ENCODE measurements at regions not wholly inside any gene's neighbourhood (a gene's known extent, or its start where the extent isn't known, plus 50 kb on each side); places are given as distances from the start of the nearest gene placed in this dataset.

DNA sequence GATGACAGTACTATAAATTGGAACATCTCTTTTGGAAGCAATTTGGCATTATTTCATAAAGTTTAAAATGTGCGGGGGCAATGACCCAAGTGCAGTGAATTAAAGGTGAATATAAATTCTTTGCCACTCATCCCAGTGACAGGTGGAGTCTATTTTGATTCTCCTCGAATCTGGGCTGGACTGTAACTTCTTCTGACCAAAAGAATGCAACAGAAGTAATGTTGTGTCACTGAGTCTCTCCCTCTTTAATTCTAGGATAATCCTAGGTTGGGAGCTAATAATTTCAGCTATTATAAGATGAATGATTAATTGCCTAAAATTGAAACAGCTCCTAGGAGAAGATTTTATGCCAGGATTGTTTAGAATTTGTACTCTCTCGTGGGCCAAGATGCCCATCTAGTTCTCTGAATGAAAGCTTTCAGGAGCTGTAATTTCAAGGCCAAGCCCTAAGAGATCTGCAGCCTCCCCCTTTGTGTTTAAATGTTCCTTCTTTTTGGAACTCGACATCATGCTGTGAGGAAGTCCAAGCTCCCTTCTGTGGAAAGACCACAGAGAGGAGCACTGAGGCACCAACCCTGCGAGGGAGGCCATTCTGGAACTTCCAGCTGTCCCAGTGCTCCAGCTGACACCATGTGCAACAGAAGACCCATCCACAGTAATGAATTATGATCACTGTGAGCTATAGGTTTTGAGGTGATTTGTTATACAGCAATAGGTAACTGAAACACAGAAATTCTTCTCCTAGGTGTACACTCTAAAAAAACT, 208.1 kb downstream of the COPRS start:
- TF ChIP-seq, protein P1, sequence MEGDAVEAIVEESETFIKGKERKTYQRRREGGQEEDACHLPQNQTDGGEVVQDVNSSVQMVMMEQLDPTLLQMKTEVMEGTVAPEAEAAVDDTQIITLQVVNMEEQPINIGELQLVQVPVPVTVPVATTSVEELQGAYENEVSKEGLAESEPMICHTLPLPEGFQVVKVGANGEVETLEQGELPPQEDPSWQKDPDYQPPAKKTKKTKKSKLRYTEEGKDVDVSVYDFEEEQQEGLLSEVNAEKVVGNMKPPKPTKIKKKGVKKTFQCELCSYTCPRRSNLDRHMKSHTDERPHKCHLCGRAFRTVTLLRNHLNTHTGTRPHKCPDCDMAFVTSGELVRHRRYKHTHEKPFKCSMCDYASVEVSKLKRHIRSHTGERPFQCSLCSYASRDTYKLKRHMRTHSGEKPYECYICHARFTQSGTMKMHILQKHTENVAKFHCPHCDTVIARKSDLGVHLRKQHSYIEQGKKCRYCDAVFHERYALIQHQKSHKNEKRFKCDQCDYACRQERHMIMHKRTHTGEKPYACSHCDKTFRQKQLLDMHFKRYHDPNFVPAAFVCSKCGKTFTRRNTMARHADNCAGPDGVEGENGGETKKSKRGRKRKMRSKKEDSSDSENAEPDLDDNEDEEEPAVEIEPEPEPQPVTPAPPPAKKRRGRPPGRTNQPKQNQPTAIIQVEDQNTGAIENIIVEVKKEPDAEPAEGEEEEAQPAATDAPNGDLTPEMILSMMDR (IDR thresholded peaks at IDR 0.05), result no peak
- no peaks in the 10 kb centered on the region for H3K36me3 ChIP-seq
- no peaks in the 10 kb centered on the region for H3K27me3 ChIP-seq
- DNase-seq, result no peak
- no peak overlapping the region for H3K4me3 ChIP-seq
- H3K4me1 ChIP-seq, result no peaks in the 10 kb centered on the region
- no peak overlapping the region for H3K27ac ChIP-seq
- peaks cover 0 to 9% (median 2%) of the 10 kb centered on the region in 4 donors for H3K9me3 ChIP-seq
- 62 to 74% (median 70%) methylated on average over 5 of the region's 5 CpGs for WGBS, 5 donors
- intact Hi-C loops (cut with DNase I; ENCODE audit: low total_unique reads), result no loop called here

DNA sequence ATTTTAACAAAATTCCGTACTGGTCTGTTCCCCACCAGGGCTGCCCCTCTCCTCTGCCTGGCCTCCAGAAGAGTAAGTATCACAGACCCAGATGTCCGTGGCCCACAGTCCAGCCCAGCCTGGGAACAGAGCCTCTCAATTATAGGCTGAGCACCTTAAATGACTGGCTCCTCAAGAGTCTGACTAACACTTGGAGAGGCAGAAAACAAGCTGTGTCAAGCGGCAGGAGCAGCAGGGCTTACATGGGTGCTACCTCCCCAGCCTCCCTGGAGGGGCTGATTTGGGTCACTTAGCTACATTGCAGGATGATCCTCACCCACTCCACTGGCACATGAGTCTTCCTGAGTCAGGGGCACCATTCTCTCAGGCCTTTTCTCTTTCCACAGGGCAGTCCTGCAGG, 209.7 kb downstream of the COPRS start:
- 80 to 92% (median 86%) methylated on average over 3 of the region's 3 CpGs for WGBS, 5 donors
- intact Hi-C loops (cut with DNase I; ENCODE audit: low total_unique reads), result no loop called here

DNA sequence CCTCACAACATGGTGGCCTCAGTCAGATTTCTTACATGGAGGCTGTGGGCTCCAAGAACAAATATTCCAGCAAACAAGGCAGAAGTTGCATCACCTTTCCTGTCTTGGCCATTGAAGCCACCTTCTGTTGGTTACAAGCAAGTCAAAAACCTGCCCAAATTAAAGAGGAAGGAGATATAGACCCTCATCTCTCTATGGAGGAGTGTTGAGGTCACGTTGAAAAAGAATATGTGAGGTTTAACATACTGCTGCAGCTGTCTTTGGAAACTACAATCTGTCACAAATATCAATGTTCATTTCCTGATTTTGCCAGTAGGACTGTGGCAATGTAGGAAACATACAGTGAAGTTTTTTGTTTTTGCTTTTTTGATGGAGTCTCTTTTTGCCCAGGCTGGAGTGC, 211.4 kb downstream of the COPRS start:
- TF ChIP-seq, protein P1 (IDR thresholded peaks at IDR 0.05), result no peak
- no peak for TF ChIP-seq POLR2A (IDR thresholded peaks at IDR 0.05)
- TF ChIP-seq EP300 (IDR thresholded peaks at IDR 0.05), result no peak
- no peak for TF ChIP-seq POLR2AphosphoS5 (IDR thresholded peaks at IDR 0.05)
- DNase-seq, result no peak
- Histone ChIP-seq H3K4me3 (no peak overlapping the region), H3K27ac (no peak overlapping the region), H3K36me3 (no peaks in the 10 kb centered on the region), H3K4me1 (no peaks in the 10 kb centered on the region), H3K27me3 (no peaks in the 10 kb centered on the region), H3K9me3 (peaks cover 0 to 17% (median 9%) of the 10 kb centered on the region in 4 donors)
- intact Hi-C loops (cut with DNase I; ENCODE audit: low total_unique reads), result no loop called here
- 57 to 67% (median 58%) methylated on average over 1 of the region's 1 CpG for WGBS, 5 donors

More for the DNA sequence above, 209.7 kb downstream of the COPRS start:
- no peaks in the 10 kb centered on the region for H3K36me3 ChIP-seq
- H3K9me3 ChIP-seq, result peaks cover 0 to 17% (median 9%) of the 10 kb centered on the region in 4 donors
- H3K4me3 ChIP-seq, result no peak overlapping the region
- TF ChIP-seq, protein P1 (IDR thresholded peaks at IDR 0.05), result no peak
- TF ChIP-seq POLR2AphosphoS5 (IDR thresholded peaks at IDR 0.05) (no peak), EP300 (IDR thresholded peaks at IDR 0.05) (no peak), POLR2A (IDR thresholded peaks at IDR 0.05) (no peak)
- no peak for DNase-seq
- no peaks in the 10 kb centered on the region for H3K27me3 ChIP-seq
- no peaks in the 10 kb centered on the region for H3K4me1 ChIP-seq
- no peak overlapping the region for H3K27ac ChIP-seq

DNA sequence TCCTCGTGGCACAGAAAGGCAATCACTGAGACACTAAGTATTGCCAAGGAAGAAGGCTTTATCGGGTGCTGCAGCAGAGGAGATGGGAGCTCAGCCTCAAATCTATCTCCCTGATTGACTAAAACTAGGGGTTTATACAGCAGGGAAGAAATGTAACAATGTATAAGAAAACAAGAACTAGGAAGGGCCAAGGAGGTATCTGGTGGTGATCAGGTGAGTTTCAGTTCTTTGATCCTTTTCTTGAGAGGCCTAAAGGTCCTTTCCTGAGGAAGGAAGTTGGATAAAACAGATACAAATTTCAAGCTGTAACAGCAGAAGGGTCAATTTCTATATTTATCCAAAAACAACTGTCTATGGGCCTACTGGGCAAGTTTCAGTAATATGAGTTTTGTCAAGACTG, 212.4 kb downstream of the COPRS start:
- Histone ChIP-seq H3K27me3 (no peaks in the 10 kb centered on the region), H3K9me3 (peaks cover 0 to 17% (median 9%) of the 10 kb centered on the region in 4 donors), H3K4me3 (no peak overlapping the region), H3K27ac (no peak overlapping the region), H3K36me3 (no peaks in the 10 kb centered on the region), H3K4me1 (no peaks in the 10 kb centered on the region)
- intact Hi-C loops (cut with DNase I; ENCODE audit: low total_unique reads), result no loop called here
- DNase-seq, result no peak
- TF ChIP-seq POLR2A (IDR thresholded peaks at IDR 0.05) (no peak), POLR2AphosphoS5 (IDR thresholded peaks at IDR 0.05) (no peak), EP300 (IDR thresholded peaks at IDR 0.05) (no peak)
- TF ChIP-seq, protein P1 (IDR thresholded peaks at IDR 0.05), result no peak
- 81 to 90% (median 86%) methylated on average over 2 of the region's 2 CpGs for WGBS, 5 donors

Data from stomach (tissue), 8 donors.